GM19240 (cell line): ENCODE measurements at regions not wholly inside any gene's neighbourhood (a gene's known extent, or its start where the extent isn't known, plus 50 kb on each side); places are given as distances from the start of the nearest gene placed in this dataset.

ENCODE experiments used
- DNase-seq: peaks from one replicate; pipeline ENCODE4 v3.0.0; 2011; ENCODE audit warnings: low spot score; ENCODE audit not compliant: insufficient read length

GRCh38 chr10:88059190-88059589 lies 195.8 kb downstream of the PTEN start:
- DNase-seq, result no peak

- DNase-seq, result no peak
Measured at GRCh38 chr10:88060762-88061161, 197.3 kb downstream of the PTEN start.

GRCh38 chr10:88062385-88062784 lies 199.0 kb downstream of the PTEN start:
- DNase-seq, result no peak

- DNase-seq, result no peak
Measured at GRCh38 chr10:88062798-88063472, 199.5 kb downstream of the PTEN start.

GRCh38 chr10:88063861-88064557 lies 200.6 kb downstream of the PTEN start:
- no peak for DNase-seq

GRCh38 chr10:88064608-88065382 lies 201.4 kb downstream of the PTEN start:
- DNase-seq, result no peak

GRCh38 chr10:88065383-88066049 lies 202.1 kb downstream of the PTEN start:
- DNase-seq, result no peak

- DNase-seq, result no peak
Measured at GRCh38 chr10:88066319-88066718, 202.9 kb downstream of the PTEN start.

- no peak for DNase-seq
Measured at GRCh38 chr10:88066876-88067275, 203.5 kb downstream of the PTEN start.

GRCh38 chr10:88067737-88068136 lies 204.3 kb downstream of the PTEN start:
- DNase-seq, result no peak

GRCh38 chr10:88069338-88069737 lies 205.9 kb downstream of the PTEN start:
- DNase-seq, result no peak

- no peak for DNase-seq
Measured at GRCh38 chr10:88070080-88070880, 206.9 kb downstream of the PTEN start.

GRCh38 chr10:88071879-88072278 lies 208.5 kb downstream of the PTEN start:
- no peak for DNase-seq

- DNase-seq, result no peak
Measured at GRCh38 chr10:88073682-88074081, 210.3 kb downstream of the PTEN start.

GRCh38 chr10:88074971-88075370 lies 211.5 kb downstream of the PTEN start:
- no peak for DNase-seq

- DNase-seq, result no peak
Measured at GRCh38 chr10:88076027-88076880, 212.8 kb downstream of the PTEN start.

GRCh38 chr10:88077977-88078376 lies 214.6 kb downstream of the PTEN start:
- DNase-seq, result no peak

GRCh38 chr10:88080213-88080612 lies 216.8 kb downstream of the PTEN start:
- DNase-seq, result no peak

GRCh38 chr10:88081457-88082054 lies 218.1 kb downstream of the PTEN start:
- no peak for DNase-seq

- DNase-seq, result no peak
Measured at GRCh38 chr10:88082391-88082790, 219.0 kb downstream of the PTEN start.
